HepG2 (cell line): ENCODE measurements at regions not wholly inside any gene's neighbourhood (a gene's known extent, or its start where the extent isn't known, plus 50 kb on each side); places are given as distances from the start of the nearest gene placed in this dataset.

Source experiments
- ATAC-seq: fragments of 200-7000 bp; cut with Tn5 transposase; 3 replicates; pipeline ENCODE4 v1.9.1; 2020; ENCODE audit warnings: mild to moderate bottlenecking, moderate library complexity
- BruUV-seq: library from RNA; stranded (reverse); fragments of 400-500 nt; replicated peaks from 2 replicates; lab custom pipeline; 2021; lab: Mats Ljungman, UMichigan
- CTCF ChIA-PET: fragments of 300-600 bp; formaldehyde crosslinking; extraction: SDS; loops from one replicate; lab custom pipeline; 2021; ENCODE audit warnings: low total read pairs, inconsistent platforms, low intra/inter-chr PET ratio; lab: Yijun Ruan, JAX
- POLR2A ChIA-PET: fragments of 350-600 bp; sonication (Branson Sonifier 250); formaldehyde crosslinking; loops from one replicate; lab custom pipeline; 2020; ENCODE audit warnings: antibody characterized with exemption, inconsistent platforms; lab: Yijun Ruan, JAX
- DNase-seq: peaks from one replicate; pipeline ENCODE4 v3.0.0-alpha.2; 2015; ENCODE audit warnings: low spot score
- FAIRE-seq: peaks from 3 replicates; lab custom pipeline; 2011; peaks lifted over from hg19 to GRCh38; lab: Jason Lieb, UNC
- H2AFZ ChIP-seq: one replicate; pipeline ENCODE4 v1.6.1; 2011; ENCODE audit warnings: low read length, inconsistent platforms
- H3K27ac ChIP-seq: fragments of 300-600 bp; 3 replicates; pipeline ENCODE4 v1.8.0; 2011; ENCODE audit warnings: mixed run types, mild to moderate bottlenecking, mixed read lengths, low read length, inconsistent platforms; ENCODE audit not compliant: insufficient read depth; ENCODE audit errors: extremely low read length
- H3K27me3 ChIP-seq, 2 experiments: fragments of 200-600 bp in 1 of 2; 2 replicates in 1 of 2; 3 replicates in 1 of 2; pipeline versions ENCODE4 v1.6.0 to v1.8.0; 2011; ENCODE audit warnings: low read length in 2 of 2, mild to moderate bottlenecking in 2 of 2, moderate library complexity in 2 of 2, inconsistent platforms in 1 of 2; ENCODE audit not compliant: insufficient read depth in 2 of 2, control insufficient read depth in 1 of 2
- H3K36me3 ChIP-seq, 2 experiments: fragments of 200-600 bp in 1 of 2; replicated peaks in 1 of 2; 2 replicates in 1 of 2; 3 replicates in 1 of 2; pipeline versions ENCODE4 v1.5.1 to v1.8.0; 2011; ENCODE audit warnings: low read length in 2 of 2, inconsistent platforms in 1 of 2; ENCODE audit not compliant: insufficient read depth in 2 of 2, control insufficient read depth in 1 of 2
- H3K4me1 ChIP-seq: 2 replicates; pipeline ENCODE4 v1.5.1; 2012; ENCODE audit warnings: low read length, inconsistent platforms; ENCODE audit not compliant: insufficient read depth
- H3K4me2 ChIP-seq: 2 replicates; pipeline ENCODE4 v1.6.0; 2011; ENCODE audit warnings: low read depth, low read length, inconsistent platforms
- H3K4me3 ChIP-seq, 3 experiments: fragments of 200-600 bp in 1 of 3; sonication (generic), shearing (Covaris generic) in 1 of 3; replicated peaks in 1 of 3; 2 replicates each; pipeline ENCODE4 v1.5.1; 2011 to 2016; ENCODE audit warnings: low read length in 3 of 3, inconsistent platforms in 2 of 3, low read depth in 2 of 3, mild to moderate bottlenecking in 2 of 3, control low read depth in 1 of 3, mixed read lengths in 1 of 3; ENCODE audit not compliant: insufficient read depth in 1 of 3
- H3K79me2 ChIP-seq: one replicate; pipeline ENCODE4 v1.6.1; 2011; ENCODE audit warnings: low read length, inconsistent platforms; ENCODE audit not compliant: insufficient read depth
- H3K9ac ChIP-seq: 2 replicates; pipeline ENCODE4 v1.6.0; 2011; ENCODE audit warnings: mild to moderate bottlenecking, low read depth, low read length, inconsistent platforms; ENCODE audit not compliant: insufficient read depth
- H3K9me3 ChIP-seq: 2 replicates; pipeline ENCODE4 v1.5.1; 2012; ENCODE audit warnings: mild to moderate bottlenecking, low read length
- H4K20me1 ChIP-seq: 2 replicates; pipeline ENCODE4 v1.6.0; 2011; ENCODE audit warnings: inconsistent platforms, mild to moderate bottlenecking, low read length, moderate library complexity; ENCODE audit not compliant: insufficient read depth
- GLI4 ChIP-seq: sonication (generic); formaldehyde crosslinking; IDR thresholded peaks from 2 replicates; pipeline ENCODE4 v1.5.1; 2020; ENCODE audit warnings: missing genetic modification reagents, mild to moderate bottlenecking, moderate library complexity, borderline replicate concordance
- MED13 ChIP-seq: sonication (generic); formaldehyde crosslinking; IDR thresholded peaks from 2 replicates; pipeline ENCODE4 v1.5.0; 2020; ENCODE audit warnings: missing genetic modification reagents
- MTF2 ChIP-seq: sonication (generic); formaldehyde crosslinking; IDR thresholded peaks from 2 replicates; pipeline ENCODE4 v1.5.0; 2020; ENCODE audit warnings: missing genetic modification reagents, borderline replicate concordance
- NR2F2 ChIP-seq: IDR thresholded peaks from 2 replicates; pipeline ENCODE4 v1.6.1; 2012; ENCODE audit warnings: low read depth, inconsistent platforms, borderline replicate concordance
- RERE ChIP-seq: IDR thresholded peaks from 2 replicates; pipeline ENCODE4 v1.6.1; 2016; ENCODE audit warnings: low read depth, missing genetic modification reagents, missing compliant biosample characterization
- SNAPC2 ChIP-seq: sonication (generic); formaldehyde crosslinking; IDR thresholded peaks from 2 replicates; pipeline ENCODE4 v1.8.1; 2022; ENCODE audit warnings: mild to moderate bottlenecking, missing genetic modification reagents
- SOX6 ChIP-seq, 2 experiments: fragments of 450-650 bp in 1 of 2; sonication (generic) in 1 of 2; formaldehyde crosslinking in 1 of 2; IDR thresholded peaks; 2 replicates each; pipeline versions ENCODE4 v1.4.0 to v1.6.1; 2017 to 2020; ENCODE audit warnings: antibody characterized with exemption in 1 of 2, mild to moderate bottlenecking in 1 of 2, missing genetic modification reagents in 1 of 2
- STAT5B ChIP-seq: sonication (generic); formaldehyde crosslinking; IDR thresholded peaks from 2 replicates; pipeline ENCODE4 v1.4.0; 2020; ENCODE audit warnings: missing genetic modification reagents
- TIGD3 ChIP-seq: sonication (generic); formaldehyde crosslinking; IDR thresholded peaks from 2 replicates; pipeline ENCODE4 v1.5.1; 2020; ENCODE audit warnings: mild to moderate bottlenecking, missing genetic modification reagents, borderline replicate concordance
- ZNF138 ChIP-seq: sonication (generic); formaldehyde crosslinking; IDR thresholded peaks from 2 replicates; pipeline ENCODE4 v1.5.0; 2020; ENCODE audit warnings: mild to moderate bottlenecking, low read depth, missing genetic modification reagents
- ZNF275 ChIP-seq: sonication (generic); formaldehyde crosslinking; IDR thresholded peaks from 2 replicates; pipeline ENCODE4 v1.8.0; 2022; ENCODE audit warnings: missing genetic modification reagents, mild to moderate bottlenecking, inconsistent platforms, borderline replicate concordance
- ZNF558 ChIP-seq: sonication (generic); formaldehyde crosslinking; IDR thresholded peaks from 2 replicates; pipeline ENCODE4 v1.9.0; 2022; ENCODE audit warnings: mild to moderate bottlenecking, missing genetic modification reagents, borderline replicate concordance
- ZNF674 ChIP-seq: sonication (generic); formaldehyde crosslinking; IDR thresholded peaks from 2 replicates; pipeline ENCODE4 v1.5.0; 2020; ENCODE audit warnings: low read depth, mild to moderate bottlenecking, missing genetic modification reagents
- WGBS: methylation state at CpG from one replicate; pipeline ENCODE4 v1.1.6; 2017; ENCODE audit warnings: low lambda C conversion rate; 5-methylcytosine and 5-hydroxymethylcytosine counted together
- in situ Hi-C: cut with HindIII; loops from 2 replicates; pipeline ENCODE4 v1.10.0; 2017; ENCODE audit warnings: low pct_unique_long_range_greater_than_20kb; ENCODE audit not compliant: extremely low pct_ligation_motif_present
- intact Hi-C: fragments of 100-400 bp; cut with micrococcal nuclease; formaldehyde crosslinking; loops from one replicate; pipeline ENCODE4 v1.10.0; 2022; ENCODE audit not compliant: unreplicated experiment
- TF ChIP-seq, protein P1 (sequence below): sonication (generic); formaldehyde crosslinking; IDR thresholded peaks from 2 replicates; pipeline ENCODE4 v1.5.0; 2020; ENCODE audit warnings: missing genetic modification reagents

GRCh38 chr22:44549701-44550100, 51.7 kb upstream of the RTL6 start:
- no peaks in the 10 kb centered on the region for H3K36me3 ChIP-seq
- ATAC-seq, result no peak
- DNase-seq, result no peak
- no TSS peak for BruUV-seq
- no peaks in the 10 kb centered on the region for H3K79me2 ChIP-seq
- H3K27me3 ChIP-seq, result peaks cover 2 to 29% of the 10 kb centered on the region in 2 experiments; a peak in 3 of 5 replicates
- TF ChIP-seq SNAPC2 (CRISPR knock-in tag), result no peak
- TF ChIP-seq MED13, result no peak
- TF ChIP-seq ZNF275, result no peak
- no peak for TF ChIP-seq ZNF138
- TF ChIP-seq ZNF674 (CRISPR knock-in tag), result no peak
- TF ChIP-seq NR2F2, result no peak
- no peak for TF ChIP-seq ZNF558 (CRISPR knock-in tag)
- TF ChIP-seq, protein P1, sequence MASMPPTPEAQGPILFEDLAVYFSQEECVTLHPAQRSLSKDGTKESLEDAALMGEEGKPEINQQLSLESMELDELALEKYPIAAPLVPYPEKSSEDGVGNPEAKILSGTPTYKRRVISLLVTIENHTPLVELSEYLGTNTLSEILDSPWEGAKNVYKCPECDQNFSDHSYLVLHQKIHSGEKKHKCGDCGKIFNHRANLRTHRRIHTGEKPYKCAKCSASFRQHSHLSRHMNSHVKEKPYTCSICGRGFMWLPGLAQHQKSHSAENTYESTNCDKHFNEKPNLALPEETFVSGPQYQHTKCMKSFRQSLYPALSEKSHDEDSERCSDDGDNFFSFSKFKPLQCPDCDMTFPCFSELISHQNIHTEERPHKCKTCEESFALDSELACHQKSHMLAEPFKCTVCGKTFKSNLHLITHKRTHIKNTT (CRISPR knock-in tag), result no peak
- TF ChIP-seq RERE (CRISPR knock-in tag), result no peak
- TF ChIP-seq GLI4, result no peak
- no peak for TF ChIP-seq TIGD3 (CRISPR knock-in tag)
- no peak for TF ChIP-seq MTF2 (CRISPR knock-in tag)
- TF ChIP-seq STAT5B, result no peak
- TF ChIP-seq SOX6 (IDR thresholded peaks at IDR 0.05), result no peak
- TF ChIP-seq SOX6 (CRISPR knock-in tag; IDR thresholded peaks at IDR 0.05), result no peak
- ChIA-PET POLR2A (no interaction called here), CTCF (no interaction called here)
- H3K4me1 ChIP-seq, result no peaks in the 10 kb centered on the region
- intact Hi-C loops, result no loop called here
- in situ Hi-C loops, result no loop called here
- no peak for FAIRE-seq
- no peak overlapping the region for H2AFZ ChIP-seq
- no peaks in the 10 kb centered on the region for H3K9me3 ChIP-seq
- H3K4me3 ChIP-seq, result no peak overlapping the region
- H3K4me2 ChIP-seq, result no peak overlapping the region
- WGBS, result 22% methylated on average over 6 of the region's 6 CpGs
- H3K27ac ChIP-seq, result no peak overlapping the region
- H4K20me1 ChIP-seq, result no peaks in the 10 kb centered on the region
- H3K9ac ChIP-seq, result no peak overlapping the region
